Activated effector memory CD4-positive, alpha-beta T cell treated with anti-CD3 and anti-CD28 coated beads, Interleukin-2, amount 50 U/mL, for 16 hours (primary cell): ENCODE measurements at regions not wholly inside any gene's neighbourhood (a gene's known extent, or its start where the extent isn't known, plus 50 kb on each side); places are given as distances from the start of the nearest gene placed in this dataset.

Source experiments
- DNase-seq: peaks from one replicate; pipeline ENCODE4 v3.0.0-alpha.2; 2020

- DNase-seq: no peak
Observed at GRCh38 chr3:43906849-43907507, 216.2 kb downstream of the ABHD5 start.

- no peak for DNase-seq
Observed at GRCh38 chr3:43907508-43907858, 216.7 kb downstream of the ABHD5 start.

- no peak for DNase-seq
Observed at GRCh38 chr3:43908456-43908855, 217.7 kb downstream of the ABHD5 start.

GRCh38 chr3:43909149-43909548 is 218.4 kb downstream of the ABHD5 start:
- no peak for DNase-seq

- DNase-seq: no peak
Observed at GRCh38 chr3:43910750-43911149, 220.0 kb downstream of the ABHD5 start.

- DNase-seq: no peak
Observed at GRCh38 chr3:43913036-43913948, 222.6 kb downstream of the ABHD5 start.

GRCh38 chr3:43914269-43914668 is 223.5 kb downstream of the ABHD5 start:
- DNase-seq: no peak

- no peak for DNase-seq
Observed at GRCh38 chr3:43915546-43915945, 224.8 kb downstream of the ABHD5 start.

GRCh38 chr3:43917361-43917760 is 226.6 kb downstream of the ABHD5 start:
- DNase-seq: no peak

GRCh38 chr3:43919029-43919428 is 228.3 kb downstream of the ABHD5 start:
- DNase-seq: no peak

- DNase-seq: no peak
Observed at GRCh38 chr3:43921056-43921648, 230.4 kb downstream of the ABHD5 start.

GRCh38 chr3:43922374-43922773 is 231.6 kb downstream of the ABHD5 start:
- DNase-seq: no peak

GRCh38 chr3:43923104-43923882 is 232.6 kb downstream of the ABHD5 start:
- DNase-seq: no peak

GRCh38 chr3:43926055-43926454 is 235.3 kb downstream of the ABHD5 start:
- no peak for DNase-seq

GRCh38 chr3:43932921-43933320 is 242.2 kb downstream of the ABHD5 start:
- DNase-seq: no peak

GRCh38 chr3:43948013-43948412 is 257.3 kb downstream of the ABHD5 start:
- no peak for DNase-seq

GRCh38 chr3:43949594-43949993 is 258.9 kb downstream of the ABHD5 start:
- DNase-seq: no peak

- no peak for DNase-seq
Observed at GRCh38 chr3:43950775-43951174, 260.0 kb downstream of the ABHD5 start.

- no peak for DNase-seq
Observed at GRCh38 chr3:43951813-43952212, 261.1 kb downstream of the ABHD5 start.

GRCh38 chr3:43953380-43953779 is 262.6 kb downstream of the ABHD5 start:
- no peak for DNase-seq

- no peak for DNase-seq
Observed at GRCh38 chr3:43953814-43954692, 263.3 kb downstream of the ABHD5 start.

GRCh38 chr3:43956945-43957344 is 266.2 kb downstream of the ABHD5 start:
- no peak for DNase-seq
